ENCODE measurements at regions not wholly inside any gene's neighbourhood (a gene's known extent, or its start where the extent isn't known, plus 50 kb on each side); places are given as distances from the start of the nearest gene placed in this dataset.

- no peak overlapping the region for H3K27ac ChIP-seq
- H3K4me3 ChIP-seq = no peak overlapping the region
- no peak for DNase-seq
- no peaks in the 10 kb centered on the region for H3K27me3 ChIP-seq
- TF ChIP-seq POLR2A (IDR thresholded peaks at IDR 0.05) = no peak
- no peak for TF ChIP-seq CTCF (IDR thresholded peaks at IDR 0.05)
- H3K4me1 ChIP-seq = no peaks in the 10 kb centered on the region
- H3K36me3 ChIP-seq = no peaks in the 10 kb centered on the region
- no peaks in the 10 kb centered on the region for H3K9me3 ChIP-seq
- intact Hi-C loops (cut with DNase I; ENCODE audit: low total_unique reads) = no loop called here
Measured at GRCh38 chr5:68037546-68037945, 178.0 kb upstream of the PIK3R1 start.

GRCh38 chr5:68033961-68034571 lies 181.5 kb upstream of the PIK3R1 start:
- Histone ChIP-seq H3K27ac (no peak overlapping the region), H3K4me1 (no peaks in the 10 kb centered on the region), H3K36me3 (no peaks in the 10 kb centered on the region), H3K27me3 (no peaks in the 10 kb centered on the region), H3K9me3 (no peaks in the 10 kb centered on the region), H3K4me3 (no peak overlapping the region)
- intact Hi-C loops (cut with DNase I; ENCODE audit: low total_unique reads) = no loop called here
- peak; percentile 41 to 45 for DNase-seq
- TF ChIP-seq CTCF (IDR thresholded peaks at IDR 0.05) (no peak), POLR2A (IDR thresholded peaks at IDR 0.05) (no peak)

- Histone ChIP-seq H3K36me3 (no peaks in the 10 kb centered on the region), H3K9me3 (no peaks in the 10 kb centered on the region), H3K4me3 (no peak overlapping the region), H3K27ac (no peak overlapping the region), H3K27me3 (no peaks in the 10 kb centered on the region), H3K4me1 (peaks cover 0 to 6% of the 10 kb centered on the region in 2 donors)
- TF ChIP-seq POLR2A (IDR thresholded peaks at IDR 0.05) = no peak
- TF ChIP-seq CTCF (IDR thresholded peaks at IDR 0.05) = no peak
- intact Hi-C loops (cut with DNase I; ENCODE audit: low total_unique reads) = no loop called here
- no peak for DNase-seq
Measured at GRCh38 chr5:68033029-68033428, 182.5 kb upstream of the PIK3R1 start.

- intact Hi-C loops (cut with DNase I; ENCODE audit: low total_unique reads) = no loop called here
- H3K4me3 ChIP-seq = no peak overlapping the region
- no peak overlapping the region for H3K27ac ChIP-seq
- no peaks in the 10 kb centered on the region for H3K9me3 ChIP-seq
- no peaks in the 10 kb centered on the region for H3K36me3 ChIP-seq
- H3K27me3 ChIP-seq = no peaks in the 10 kb centered on the region
- DNase-seq = no peak
- peaks cover 0 to 13% of the 10 kb centered on the region in 2 donors for H3K4me1 ChIP-seq
- TF ChIP-seq CTCF (IDR thresholded peaks at IDR 0.05) (no peak), POLR2A (IDR thresholded peaks at IDR 0.05) (no peak)
Measured at GRCh38 chr5:68032216-68032762, 183.3 kb upstream of the PIK3R1 start.

GRCh38 chr5:68028131-68028727 lies 187.3 kb upstream of the PIK3R1 start:
- Histone ChIP-seq H3K9me3 (no peaks in the 10 kb centered on the region), H3K27ac (peak overlapping the region; percentile 45 to 69), H3K27me3 (no peaks in the 10 kb centered on the region), H3K36me3 (no peaks in the 10 kb centered on the region), H3K4me1 (peaks cover 0 to 16% of the 10 kb centered on the region in 2 donors), H3K4me3 (no peak overlapping the region)
- no peak for TF ChIP-seq CTCF (IDR thresholded peaks at IDR 0.05)
- no peak for TF ChIP-seq POLR2A (IDR thresholded peaks at IDR 0.05)
- DNase-seq = no peak
- intact Hi-C loops (cut with DNase I; ENCODE audit: low total_unique reads) = no loop called here

Data from uterus (tissue), 3 donors.